GM12891 (cell line): ENCODE measurements at regions not wholly inside any gene's neighbourhood (a gene's known extent, or its start where the extent isn't known, plus 50 kb on each side); places are given as distances from the start of the nearest gene placed in this dataset.

Experiments used
- POLR2A ChIP-seq: IDR thresholded peaks from 2 replicates; pipeline ENCODE4 v1.6.1; 2011; ENCODE audit warnings: low read depth, low read length, control low read depth
- POLR2AphosphoS5 ChIP-seq: IDR thresholded peaks from 2 replicates; pipeline ENCODE4 v1.6.1; 2011; ENCODE audit warnings: low read depth, low read length, control low read depth
- SPI1 ChIP-seq: IDR thresholded peaks from 2 replicates; pipeline ENCODE4 v1.6.1; 2011; ENCODE audit warnings: low read depth, low read length, control low read depth

DNA sequence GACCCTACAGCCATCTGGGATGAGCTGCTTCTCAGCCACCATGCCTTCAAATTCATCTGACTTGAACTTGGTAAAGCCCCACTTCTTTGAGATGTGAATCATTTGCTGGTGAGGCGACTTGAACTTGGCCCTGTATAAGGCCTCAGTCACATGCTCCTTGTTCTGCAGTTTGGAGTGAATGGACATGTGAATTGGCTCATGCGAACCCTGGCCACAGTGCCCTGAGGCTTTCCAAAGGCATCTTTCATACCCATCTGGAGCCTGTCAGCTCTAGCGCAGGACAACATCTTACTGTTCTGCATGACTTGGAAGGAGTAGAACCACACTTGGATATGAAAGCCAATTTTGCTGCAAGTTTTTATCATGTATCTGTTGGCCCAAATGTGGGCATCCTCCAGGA, 244.0 kb upstream of the FAM83B start:
- TF ChIP-seq POLR2A: no peak
- TF ChIP-seq POLR2AphosphoS5: no peak
- TF ChIP-seq SPI1: no peak
